Fibroblast of lung (primary cell): ENCODE measurements at regions not wholly inside any gene's neighbourhood (a gene's known extent, or its start where the extent isn't known, plus 50 kb on each side); places are given as distances from the start of the nearest gene placed in this dataset.
A peak's percentile ranks its signal among the peaks of the same experiment; 100 is the strongest.

ENCODE experiments used
- DNase-seq, 2 donors: peaks; one replicate each; pipeline versions ENCODE4 v3.0.0 to v3.0.0-alpha.2; 2010; ENCODE audit warnings: low read depth in 2 of 2
- H2AFZ ChIP-seq: 2 replicates; pipeline ENCODE4 v1.5.1; 2012; ENCODE audit warnings: low read length, control low read depth, inconsistent platforms
- H3K27ac ChIP-seq: 2 replicates; pipeline ENCODE4 v1.5.1; 2011; ENCODE audit warnings: low read length, control low read depth; ENCODE audit not compliant: insufficient read depth
- H3K27me3 ChIP-seq: 2 replicates; pipeline ENCODE4 v1.5.1; 2011; ENCODE audit warnings: mild to moderate bottlenecking, low read length; ENCODE audit not compliant: control insufficient read depth, insufficient read depth
- H3K36me3 ChIP-seq: 2 replicates; pipeline ENCODE4 v1.5.1; 2011; ENCODE audit warnings: low read length; ENCODE audit not compliant: control insufficient read depth, insufficient read depth
- H3K4me1 ChIP-seq: 2 replicates; pipeline ENCODE4 v1.5.1; 2011; ENCODE audit warnings: low read length; ENCODE audit not compliant: control insufficient read depth, insufficient read depth; ENCODE audit errors: extremely low read depth
- H3K4me2 ChIP-seq: 2 replicates; pipeline ENCODE4 v1.5.1; 2011; ENCODE audit warnings: low read length, control low read depth; ENCODE audit not compliant: insufficient read depth; ENCODE audit errors: extremely low read depth
- H3K4me3 ChIP-seq, 4 experiments: fragments of 200-600 bp in 1 of 4; sonication (generic) in 1 of 4; replicated peaks in 1 of 4; 2 replicates each; pipeline ENCODE4 v1.5.1; 2011 to 2016; ENCODE audit warnings: low read length in 4 of 4, low read depth in 3 of 4, mild to moderate bottlenecking in 3 of 4, control low read depth in 2 of 4, inconsistent platforms in 1 of 4, mixed read lengths in 1 of 4; ENCODE audit not compliant: insufficient read depth in 1 of 4; ENCODE audit errors: control extremely low read depth in 1 of 4
- H3K79me2 ChIP-seq: 2 replicates; pipeline ENCODE4 v1.5.1; 2012; ENCODE audit warnings: mild to moderate bottlenecking, low read length, inconsistent platforms; ENCODE audit not compliant: control insufficient read depth, insufficient read depth
- H3K9ac ChIP-seq: 2 replicates; pipeline ENCODE4 v1.5.1; 2011; ENCODE audit warnings: mild to moderate bottlenecking, low read length, control low read depth; ENCODE audit not compliant: insufficient read depth
- H3K9me3 ChIP-seq: 2 replicates; pipeline ENCODE4 v1.5.1; 2012; ENCODE audit warnings: low read depth, low read length; ENCODE audit not compliant: control insufficient read depth, insufficient read depth
- H4K20me1 ChIP-seq: 2 replicates; pipeline ENCODE4 v1.5.1; 2011; ENCODE audit warnings: low read length; ENCODE audit not compliant: control insufficient read depth, insufficient read depth; ENCODE audit errors: extremely low read depth
- EZH2 ChIP-seq: IDR thresholded peaks from 2 replicates; pipeline ENCODE4 v1.5.1; 2012; ENCODE audit warnings: low read length, control low read depth, mild to moderate bottlenecking; ENCODE audit errors: missing control alignments
- TF ChIP-seq, protein P1 (sequence below), 2 donors: IDR thresholded peaks in 1 of 2; conservative IDR thresholded peaks in 1 of 2; 1 replicate in 1 of 2; 2 replicates in 1 of 2; pipeline ENCODE4 v1.5.1; 2011 to 2012; ENCODE audit warnings: low read length in 2 of 2, control low read depth in 1 of 2, inconsistent platforms in 1 of 2, low read depth in 1 of 2, mild to moderate bottlenecking in 1 of 2

DNA sequence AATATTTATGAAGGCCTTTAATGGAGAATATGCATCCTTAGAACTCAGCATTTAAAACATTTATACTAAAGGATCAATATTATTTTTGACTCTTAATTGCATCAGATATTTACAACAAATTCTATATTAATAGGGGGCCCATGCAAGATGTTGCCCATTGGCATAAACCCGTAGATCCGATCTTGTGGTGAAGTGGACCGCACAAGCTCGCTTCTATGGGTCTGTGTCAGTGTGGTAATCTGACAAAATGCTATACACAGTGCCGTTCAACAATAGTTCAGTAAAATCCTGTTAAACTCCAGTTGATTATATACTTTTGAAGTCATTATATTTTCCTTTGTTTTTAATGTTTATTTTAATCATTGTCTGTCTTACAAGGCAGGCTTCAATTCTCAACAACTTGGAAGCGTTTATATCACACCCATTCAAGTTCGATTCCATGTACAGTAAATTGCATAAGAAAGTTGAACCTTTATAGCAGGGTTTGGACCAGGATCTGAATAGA, 809.2 kb downstream of the USP25 start:
- H3K4me2 ChIP-seq: no peak overlapping the region
- no peaks in the 10 kb centered on the region for H4K20me1 ChIP-seq
- H3K4me1 ChIP-seq: no peaks in the 10 kb centered on the region
- H3K9ac ChIP-seq: no peak overlapping the region
- DNase-seq: peak in 1 of 2 donors; percentile 36
- H3K27me3 ChIP-seq: no peaks in the 10 kb centered on the region
- TF ChIP-seq, protein P1, sequence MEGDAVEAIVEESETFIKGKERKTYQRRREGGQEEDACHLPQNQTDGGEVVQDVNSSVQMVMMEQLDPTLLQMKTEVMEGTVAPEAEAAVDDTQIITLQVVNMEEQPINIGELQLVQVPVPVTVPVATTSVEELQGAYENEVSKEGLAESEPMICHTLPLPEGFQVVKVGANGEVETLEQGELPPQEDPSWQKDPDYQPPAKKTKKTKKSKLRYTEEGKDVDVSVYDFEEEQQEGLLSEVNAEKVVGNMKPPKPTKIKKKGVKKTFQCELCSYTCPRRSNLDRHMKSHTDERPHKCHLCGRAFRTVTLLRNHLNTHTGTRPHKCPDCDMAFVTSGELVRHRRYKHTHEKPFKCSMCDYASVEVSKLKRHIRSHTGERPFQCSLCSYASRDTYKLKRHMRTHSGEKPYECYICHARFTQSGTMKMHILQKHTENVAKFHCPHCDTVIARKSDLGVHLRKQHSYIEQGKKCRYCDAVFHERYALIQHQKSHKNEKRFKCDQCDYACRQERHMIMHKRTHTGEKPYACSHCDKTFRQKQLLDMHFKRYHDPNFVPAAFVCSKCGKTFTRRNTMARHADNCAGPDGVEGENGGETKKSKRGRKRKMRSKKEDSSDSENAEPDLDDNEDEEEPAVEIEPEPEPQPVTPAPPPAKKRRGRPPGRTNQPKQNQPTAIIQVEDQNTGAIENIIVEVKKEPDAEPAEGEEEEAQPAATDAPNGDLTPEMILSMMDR (conservative IDR thresholded peaks at IDR 0.05 in 1 of 2, IDR thresholded peaks at IDR 0.05 in 1 of 2; ENCODE audit: low read depth in 1 of 2, low read length in 2 of 2): no peak
- TF ChIP-seq EZH2: no peak
- H3K79me2 ChIP-seq: no peaks in the 10 kb centered on the region
- H3K36me3 ChIP-seq: no peaks in the 10 kb centered on the region
- H3K9me3 ChIP-seq: no peaks in the 10 kb centered on the region
- no peak overlapping the region for H3K27ac ChIP-seq
- peak overlapping the region in 1 of 4 experiments; percentile 64 for H3K4me3 ChIP-seq
- H2AFZ ChIP-seq: no peak overlapping the region

DNA sequence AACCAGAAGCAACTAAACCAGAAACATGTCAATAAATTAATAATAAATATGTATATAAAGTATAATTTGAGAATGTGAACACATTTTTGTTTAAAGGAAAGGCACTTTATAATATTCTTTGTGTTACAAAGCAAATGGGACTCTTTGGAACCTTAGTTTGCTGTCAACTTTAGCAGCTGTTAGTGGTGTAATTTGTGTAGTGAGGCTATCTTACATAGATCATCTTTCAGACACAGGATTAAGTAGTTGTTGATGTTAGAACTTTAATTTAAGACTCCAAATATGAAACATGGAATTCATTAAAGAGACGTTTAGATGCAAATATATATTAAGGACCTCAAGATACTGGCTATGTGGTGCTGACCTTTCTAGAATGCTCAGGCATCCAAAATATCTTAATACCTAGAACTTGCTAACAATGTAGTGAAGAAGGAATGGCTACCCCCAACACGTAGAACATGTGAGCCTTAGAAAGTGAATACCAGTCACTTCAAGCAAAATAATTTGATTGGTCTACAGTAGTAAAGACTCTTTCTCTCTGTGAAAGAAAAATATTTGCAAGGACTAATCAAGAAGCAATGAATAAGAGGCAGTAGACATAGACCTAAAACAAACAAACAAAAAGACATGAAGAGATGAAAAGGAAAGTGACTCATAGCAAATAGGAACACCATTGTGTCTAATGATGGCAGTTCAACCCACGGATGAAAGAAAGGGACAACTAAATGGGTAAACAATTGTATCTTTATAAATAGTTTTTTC, 811.4 kb downstream of the USP25 start:
- no peak overlapping the region for H2AFZ ChIP-seq
- DNase-seq: peak in 1 of 2 donors; percentile 42
- no peaks in the 10 kb centered on the region for H3K9me3 ChIP-seq
- H3K4me1 ChIP-seq: no peaks in the 10 kb centered on the region
- no peaks in the 10 kb centered on the region for H4K20me1 ChIP-seq
- H3K4me2 ChIP-seq: no peak overlapping the region
- no peak overlapping the region for H3K4me3 ChIP-seq
- H3K36me3 ChIP-seq: no peaks in the 10 kb centered on the region
- no peak overlapping the region for H3K9ac ChIP-seq
- H3K79me2 ChIP-seq: no peaks in the 10 kb centered on the region
- H3K27ac ChIP-seq: no peak overlapping the region
- TF ChIP-seq EZH2: no peak
- TF ChIP-seq, protein P1 (conservative IDR thresholded peaks at IDR 0.05 in 1 of 2, IDR thresholded peaks at IDR 0.05 in 1 of 2; ENCODE audit: low read depth in 1 of 2, low read length in 2 of 2): no peak
- no peaks in the 10 kb centered on the region for H3K27me3 ChIP-seq

DNA sequence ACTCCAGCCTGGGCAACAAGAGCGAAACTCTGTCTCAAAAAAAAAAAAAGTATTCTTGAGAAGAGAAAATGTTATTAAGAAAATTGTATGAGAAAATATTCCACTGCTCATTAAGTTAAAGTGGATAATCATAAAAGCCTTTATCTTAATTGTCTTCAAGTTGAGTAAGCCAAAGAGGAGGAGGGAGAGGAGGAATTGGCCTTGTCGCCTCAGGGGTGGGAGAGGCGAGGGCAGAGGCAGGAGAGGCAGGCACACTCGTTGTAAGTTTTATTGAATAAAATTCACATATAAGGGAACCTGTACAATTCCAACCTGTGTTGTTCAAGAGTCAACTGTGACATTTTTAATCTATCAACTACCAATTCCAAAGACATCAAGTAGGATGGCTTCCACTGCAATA, 820.3 kb downstream of the USP25 start:
- DNase-seq: no peak
- H3K36me3 ChIP-seq: no peaks in the 10 kb centered on the region
- no peaks in the 10 kb centered on the region for H3K79me2 ChIP-seq
- no peak overlapping the region for H2AFZ ChIP-seq
- no peak overlapping the region for H3K4me3 ChIP-seq
- H3K4me2 ChIP-seq: no peak overlapping the region
- H3K9me3 ChIP-seq: no peaks in the 10 kb centered on the region
- no peaks in the 10 kb centered on the region for H3K27me3 ChIP-seq
- TF ChIP-seq EZH2: no peak
- TF ChIP-seq, protein P1 (conservative IDR thresholded peaks at IDR 0.05 in 1 of 2, IDR thresholded peaks at IDR 0.05 in 1 of 2; ENCODE audit: low read depth in 1 of 2, low read length in 2 of 2): no peak
- H3K4me1 ChIP-seq: no peaks in the 10 kb centered on the region
- no peaks in the 10 kb centered on the region for H4K20me1 ChIP-seq
- no peak overlapping the region for H3K9ac ChIP-seq
- H3K27ac ChIP-seq: no peak overlapping the region
